BE2C (cell line): ENCODE measurements at regions not wholly inside any gene's neighbourhood (a gene's known extent, or its start where the extent isn't known, plus 50 kb on each side); places are given as distances from the start of the nearest gene placed in this dataset.
"Not testable (repeated sequence)": the region's sequence is repeated elsewhere in the genome, so short reads cannot be mapped to it uniquely, and the experiment has no call there.

Experiments used
- DNase-seq: peaks from one replicate; pipeline ENCODE4 v3.0.0-alpha.2; 2020
- H3K27me3 ChIP-seq: fragments of 250-450 bp; sonication (Bioruptor Pico); 2 replicates; pipeline ENCODE4 v1.5.1; 2020; ENCODE audit warnings: mild to moderate bottlenecking
- H3K36me3 ChIP-seq: fragments of 250-450 bp; sonication (Bioruptor Pico); 2 replicates; pipeline ENCODE4 v1.5.1; 2020; ENCODE audit warnings: mild to moderate bottlenecking
- H3K4me1 ChIP-seq: fragments of 250-450 bp; sonication (Bioruptor Pico); 2 replicates; pipeline ENCODE4 v1.5.1; 2020
- H3K4me3 ChIP-seq: 2 replicates; pipeline ENCODE4 v1.5.1; 2011; ENCODE audit warnings: low read depth, low read length
- H3K9me3 ChIP-seq: fragments of 250-450 bp; sonication (Bioruptor Pico); 2 replicates; pipeline ENCODE4 v1.5.1; 2020
- CTCF ChIP-seq: IDR thresholded peaks from 2 replicates; pipeline ENCODE4 v1.5.1; 2012; ENCODE audit warnings: mild to moderate bottlenecking, low read depth, low read length

DNA sequence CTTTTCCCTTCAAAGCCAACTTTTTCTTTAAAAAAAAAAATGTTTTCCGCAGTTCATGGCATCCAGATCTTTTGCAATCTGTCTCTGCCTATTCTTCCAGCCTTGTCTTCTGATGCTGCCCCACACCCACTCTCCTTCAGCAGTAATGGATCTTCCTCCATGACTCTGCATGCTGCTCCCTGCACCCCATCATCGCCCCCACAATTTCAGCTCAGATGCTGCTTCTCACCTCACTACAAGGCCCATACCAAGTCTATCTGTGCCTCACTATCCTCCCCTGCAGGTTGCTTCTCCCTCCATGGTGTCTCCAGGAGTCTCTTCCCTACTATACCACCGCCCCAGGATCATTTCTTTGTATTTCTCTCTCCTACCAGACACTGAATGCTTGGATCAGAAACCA lies 260.6 kb downstream of the ANAPC1 start:
- H3K27me3 ChIP-seq: no peaks in the 10 kb centered on the region
- no peaks in the 10 kb centered on the region for H3K36me3 ChIP-seq
- no peak overlapping the region for H3K4me3 ChIP-seq
- TF ChIP-seq CTCF: no peak
- H3K4me1 ChIP-seq: no peaks in the 10 kb centered on the region
- DNase-seq: no peak
- H3K9me3 ChIP-seq: no peaks in the 10 kb centered on the region

DNA sequence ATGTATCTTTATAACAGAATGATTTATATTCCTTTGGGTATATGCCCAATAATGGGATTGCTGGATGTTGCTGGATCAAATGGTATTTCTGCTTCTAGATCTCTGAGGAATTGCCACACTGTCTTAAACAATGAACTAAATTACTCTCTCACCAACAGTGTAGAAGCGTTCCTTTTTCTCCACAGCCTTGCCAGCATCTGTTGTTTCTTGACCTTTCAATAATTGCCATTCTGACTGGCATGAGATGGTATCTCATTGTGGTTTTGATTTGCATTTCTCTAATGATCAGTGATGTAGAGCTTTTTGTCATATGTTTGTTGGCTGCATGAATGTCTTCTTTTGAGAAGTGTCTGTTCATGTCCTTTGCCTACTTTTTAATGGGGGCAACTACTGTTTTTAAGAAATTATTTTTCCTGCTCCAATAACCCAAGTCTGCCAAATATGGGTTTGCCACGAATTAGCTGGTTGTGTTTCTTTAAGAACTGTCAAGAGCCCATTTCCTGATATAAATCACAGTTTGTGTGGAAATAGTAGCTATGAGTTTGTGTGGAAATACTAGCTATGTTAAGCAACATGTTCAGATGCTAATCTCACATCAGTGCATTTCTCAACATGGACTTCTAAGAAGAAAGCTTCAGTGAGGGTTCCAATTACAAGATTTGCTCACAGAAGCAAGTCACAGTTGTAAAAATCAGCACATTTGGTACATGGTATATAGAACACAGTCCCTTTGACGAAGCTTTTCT lies 259.4 kb downstream of the ANAPC1 start:
- Histone ChIP-seq H3K4me3 (no peak overlapping the region), H3K9me3 (no peaks in the 10 kb centered on the region), H3K36me3 (no peaks in the 10 kb centered on the region), H3K27me3 (no peaks in the 10 kb centered on the region), H3K4me1 (no peaks in the 10 kb centered on the region)
- TF ChIP-seq CTCF: no peak
- DNase-seq: no peak

DNA sequence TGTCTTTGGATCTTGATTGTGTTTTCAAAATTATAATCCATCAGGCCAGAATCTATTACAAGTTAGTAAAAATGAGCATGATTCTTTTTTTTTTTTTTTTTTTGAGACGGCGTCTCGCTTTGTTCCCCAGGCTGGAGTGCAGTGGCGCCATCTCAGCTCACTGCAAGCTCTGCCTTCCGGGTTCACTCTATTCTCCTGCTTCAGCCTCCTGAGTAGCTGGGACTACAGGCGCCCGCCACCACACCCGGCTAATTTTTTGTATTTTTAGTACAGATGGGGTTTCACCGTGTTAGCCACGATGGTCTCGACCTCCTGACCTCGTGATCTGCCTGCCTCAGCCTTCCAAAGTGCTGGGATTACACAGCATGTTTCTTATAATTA lies 258.8 kb downstream of the ANAPC1 start:
- H3K36me3 ChIP-seq, H3K4me1 ChIP-seq, DNase-seq, H3K9me3 ChIP-seq, H3K4me3 ChIP-seq, H3K27me3 ChIP-seq: not testable (repeated sequence)

- Histone ChIP-seq H3K4me1 (no peaks in the 10 kb centered on the region), H3K4me3 (no peak overlapping the region), H3K27me3 (no peaks in the 10 kb centered on the region), H3K36me3 (no peaks in the 10 kb centered on the region), H3K9me3 (no peaks in the 10 kb centered on the region)
- DNase-seq: no peak
- no peak for TF ChIP-seq CTCF
These were observed 257.7 kb downstream of the ANAPC1 start for GRCh38 chr2:111626037-111626864.

- DNase-seq: no peak
- H3K27me3 ChIP-seq: no peaks in the 10 kb centered on the region
- no peak for TF ChIP-seq CTCF
- no peaks in the 10 kb centered on the region for H3K4me1 ChIP-seq
- H3K36me3 ChIP-seq: no peaks in the 10 kb centered on the region
- no peaks in the 10 kb centered on the region for H3K9me3 ChIP-seq
- no peak overlapping the region for H3K4me3 ChIP-seq
These were observed 257.2 kb downstream of the ANAPC1 start for GRCh38 chr2:111626865-111627163.

- Histone ChIP-seq H3K9me3 (no peaks in the 10 kb centered on the region), H3K27me3 (no peaks in the 10 kb centered on the region), H3K4me3 (no peak overlapping the region), H3K36me3 (no peaks in the 10 kb centered on the region), H3K4me1 (no peaks in the 10 kb centered on the region)
- no peak for TF ChIP-seq CTCF
- DNase-seq: no peak
These were observed 256.7 kb downstream of the ANAPC1 start for GRCh38 chr2:111627256-111627655.
